Liver (tissue), 3 donors: ENCODE measurements at regions not wholly inside any gene's neighbourhood (a gene's known extent, or its start where the extent isn't known, plus 50 kb on each side); places are given as distances from the start of the nearest gene placed in this dataset.

Source experiments
- CTCF ChIP-seq: fragments of 150-350 bp; IDR thresholded peaks from 2 replicates; pipeline ENCODE4 v1.5.1; 2017; ENCODE audit warnings: improper control_type of control experiment, low read depth, low read length; ENCODE audit not compliant: missing input control
- EGR1 ChIP-seq, 2 donors: IDR thresholded peaks; 2 replicates each; pipeline ENCODE4 v1.6.1; 2016 to 2018; ENCODE audit warnings: antibody characterized with exemption in 2 of 2, low read depth in 2 of 2
- FOXA1 ChIP-seq: IDR thresholded peaks from 2 replicates; pipeline ENCODE4 v1.6.1; 2016; ENCODE audit warnings: antibody characterized with exemption
- GABPA ChIP-seq, 2 donors: IDR thresholded peaks in 1 of 2; conservative IDR thresholded peaks in 1 of 2; 2 replicates each; pipeline ENCODE4 v1.6.1; 2016; ENCODE audit warnings: antibody characterized with exemption in 2 of 2, mild to moderate bottlenecking in 1 of 2, moderate library complexity in 1 of 2
- HNF4A ChIP-seq, 2 donors: conservative IDR thresholded peaks; 2 replicates each; pipeline ENCODE4 v1.6.1; 2016; ENCODE audit warnings: antibody characterized with exemption in 2 of 2, mild to moderate bottlenecking in 2 of 2
- JUND ChIP-seq, 2 donors: IDR thresholded peaks; 2 replicates each; pipeline ENCODE4 v1.6.1; 2016; ENCODE audit warnings: antibody characterized with exemption in 2 of 2
- RAD21 ChIP-seq, 2 donors: IDR thresholded peaks; 2 replicates each; pipeline ENCODE4 v1.6.1; 2016; ENCODE audit warnings: antibody characterized with exemption in 2 of 2, mild to moderate bottlenecking in 2 of 2
- SP1 ChIP-seq: IDR thresholded peaks from 2 replicates; pipeline ENCODE4 v1.6.1; 2018; ENCODE audit warnings: antibody characterized with exemption, mild to moderate bottlenecking
- TAF1 ChIP-seq: conservative IDR thresholded peaks from 2 replicates; pipeline ENCODE4 v1.6.1; 2016; ENCODE audit warnings: antibody characterized with exemption, mild to moderate bottlenecking
- YY1 ChIP-seq: IDR thresholded peaks from 2 replicates; pipeline ENCODE4 v1.6.1; 2016; ENCODE audit warnings: antibody characterized with exemption, mild to moderate bottlenecking
- TF ChIP-seq, protein P1 (sequence below): IDR thresholded peaks from 2 replicates; pipeline ENCODE4 v1.6.1; 2016; ENCODE audit warnings: antibody characterized with exemption
- donor health status: healthy.
- donor health status: healthy.

DNA sequence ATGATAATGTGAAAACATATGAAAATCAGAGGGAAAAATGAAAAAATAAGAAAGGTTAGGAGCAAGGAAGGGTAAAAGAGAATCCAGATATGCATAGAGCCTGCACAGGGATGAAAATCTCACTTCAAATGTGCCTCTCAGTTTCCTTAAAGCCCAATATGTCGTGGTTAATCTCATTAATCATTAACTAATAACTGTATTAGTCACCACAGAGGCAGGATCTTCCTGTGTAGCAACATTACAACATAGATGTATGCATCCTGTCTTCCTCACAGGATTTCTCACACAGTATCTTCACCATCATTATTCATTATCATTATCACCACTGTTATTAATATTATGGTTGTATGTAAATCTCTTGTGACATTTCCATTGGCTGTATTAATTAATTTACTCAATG lies 361.2 kb upstream of the SOX11 start:
- TF ChIP-seq SP1 (no peak), RAD21 (IDR thresholded peaks at IDR 0.05) (no peak), CTCF (no peak), TAF1 (no peak), HNF4A (conservative IDR thresholded peaks at IDR 0.05) (no peak), YY1 (no peak), FOXA1 (no peak), EGR1 (IDR thresholded peaks at IDR 0.05; ENCODE audit: low read depth in 2 of 2) (no peak), GABPA (IDR thresholded peaks at IDR 0.05 in 1 of 2, conservative IDR thresholded peaks at IDR 0.05 in 1 of 2) (no peak), JUND (IDR thresholded peaks at IDR 0.05) (no peak)
- TF ChIP-seq, protein P1, sequence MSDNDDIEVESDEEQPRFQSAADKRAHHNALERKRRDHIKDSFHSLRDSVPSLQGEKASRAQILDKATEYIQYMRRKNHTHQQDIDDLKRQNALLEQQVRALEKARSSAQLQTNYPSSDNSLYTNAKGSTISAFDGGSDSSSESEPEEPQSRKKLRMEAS, result no peak
